GM12891 (cell line): ENCODE measurements at regions not wholly inside any gene's neighbourhood (a gene's known extent, or its start where the extent isn't known, plus 50 kb on each side); places are given as distances from the start of the nearest gene placed in this dataset.

Experiments
- POLR2A ChIP-seq: IDR thresholded peaks from 2 replicates; pipeline ENCODE4 v1.6.1; 2011; ENCODE audit warnings: low read depth, low read length, control low read depth
- POLR2AphosphoS5 ChIP-seq: IDR thresholded peaks from 2 replicates; pipeline ENCODE4 v1.6.1; 2011; ENCODE audit warnings: low read depth, low read length, control low read depth
- TAF1 ChIP-seq: IDR thresholded peaks from 2 replicates; pipeline ENCODE4 v1.6.1; 2011; ENCODE audit warnings: low read depth, low read length, control low read depth

- TF ChIP-seq POLR2AphosphoS5 (no peak), POLR2A (no peak), TAF1 (no peak)
Measured at GRCh38 chrX:9367421-9367820, 97.4 kb upstream of the TBL1X start.
